SHP77 (cell line): ENCODE measurements at regions not wholly inside any gene's neighbourhood (a gene's known extent, or its start where the extent isn't known, plus 50 kb on each side); places are given as distances from the start of the nearest gene placed in this dataset.
"Not testable (repeated sequence)": the region's sequence is repeated elsewhere in the genome, so short reads cannot be mapped to it uniquely, and the experiment has no call there.

Experiments
- DNase-seq, 2 experiments: peaks; one replicate each; lab custom pipeline; 2025; lab: John Stamatoyannopoulos, UW

DNA sequence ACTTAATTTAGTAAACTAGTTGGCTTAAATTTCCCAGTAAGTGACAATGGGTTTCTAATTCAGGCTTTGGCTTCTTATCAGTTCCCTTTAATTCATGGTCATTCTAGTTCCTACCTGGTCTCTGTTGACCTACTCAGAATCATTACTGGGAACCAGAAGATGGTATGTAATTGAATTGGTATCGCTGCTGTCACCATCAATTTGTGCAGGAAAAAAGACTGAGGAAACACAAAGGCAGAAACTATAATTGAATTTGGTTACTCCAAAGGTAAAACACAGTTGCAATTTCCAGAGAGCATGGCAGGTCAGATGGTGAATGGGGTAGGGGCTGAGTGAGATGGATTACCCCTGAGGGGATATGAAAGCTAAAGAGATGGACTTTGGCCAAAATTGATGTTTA, 226.5 kb upstream of the GAP43 start:
- DNase-seq, result no peak

- no peak for DNase-seq
These were observed 225.9 kb upstream of the GAP43 start for GRCh38 chr3:115397433-115397832.

DNA sequence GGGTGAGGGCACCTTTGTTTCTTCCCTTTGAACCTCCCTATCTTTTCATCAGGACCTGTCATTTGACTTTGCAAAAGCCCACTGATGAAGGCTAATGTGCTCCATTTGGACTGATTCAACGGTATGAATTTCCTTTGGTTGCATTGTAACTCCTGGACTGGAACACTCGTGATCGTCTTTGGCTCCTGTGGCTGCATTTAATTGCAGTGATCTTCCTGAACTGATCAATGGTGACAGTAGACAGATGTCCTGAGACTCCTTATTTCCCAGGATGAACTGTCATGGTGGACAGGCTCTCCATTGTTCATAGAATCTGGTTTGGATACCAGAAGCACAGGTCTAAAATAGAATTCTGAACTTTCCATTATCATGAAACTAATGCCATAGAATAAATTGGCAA, 224.8 kb upstream of the GAP43 start:
- DNase-seq, result no peak

DNA sequence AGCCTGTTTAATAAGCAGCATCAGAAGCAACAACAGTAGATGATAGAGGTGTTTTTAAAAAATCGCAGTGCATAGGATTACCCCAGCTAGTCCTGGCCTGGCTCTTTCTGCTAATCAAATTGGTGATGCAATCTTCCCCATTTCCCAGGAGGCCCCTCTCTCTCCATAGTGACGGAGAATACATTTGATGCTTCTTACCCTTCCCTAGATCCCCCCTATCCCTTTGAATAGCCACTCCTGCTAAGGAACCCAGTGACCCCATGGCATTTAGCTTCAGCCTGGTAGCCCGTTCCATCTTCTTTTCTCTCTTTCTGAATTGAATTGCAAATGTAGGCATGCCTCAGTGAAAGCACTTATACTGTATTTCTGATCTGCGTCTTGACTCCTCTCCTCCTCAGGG, 223.6 kb upstream of the GAP43 start:
- DNase-seq, result no peak

- DNase-seq, result no peak
These were observed 222.0 kb upstream of the GAP43 start for GRCh38 chr3:115401298-115401697.

GRCh38 chr3:115401851-115402501, 221.3 kb upstream of the GAP43 start:
- no peak for DNase-seq

DNA sequence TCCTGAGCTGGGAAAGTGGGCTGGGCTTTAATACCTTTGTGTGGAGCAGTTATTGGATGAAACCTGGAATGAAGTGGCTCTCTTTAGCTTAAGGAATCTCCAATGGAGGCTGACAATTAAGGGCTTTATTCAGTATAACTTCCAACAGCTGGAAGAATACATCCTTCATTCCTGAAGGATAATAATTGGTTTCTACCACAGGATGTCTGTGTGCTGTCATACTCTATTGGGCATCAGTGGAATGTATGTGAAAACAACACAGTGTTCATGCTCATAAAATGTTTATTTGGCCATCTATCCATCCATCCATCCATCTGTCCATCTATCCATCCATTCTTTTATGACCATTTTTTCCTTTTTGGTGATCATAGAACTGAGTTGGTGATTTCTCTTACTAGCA, 220.7 kb upstream of the GAP43 start:
- DNase-seq, result no peak

GRCh38 chr3:115403786-115404185, 219.5 kb upstream of the GAP43 start:
- no peak for DNase-seq

GRCh38 chr3:115409596-115409995, 213.7 kb upstream of the GAP43 start:
- no peak for DNase-seq

DNA sequence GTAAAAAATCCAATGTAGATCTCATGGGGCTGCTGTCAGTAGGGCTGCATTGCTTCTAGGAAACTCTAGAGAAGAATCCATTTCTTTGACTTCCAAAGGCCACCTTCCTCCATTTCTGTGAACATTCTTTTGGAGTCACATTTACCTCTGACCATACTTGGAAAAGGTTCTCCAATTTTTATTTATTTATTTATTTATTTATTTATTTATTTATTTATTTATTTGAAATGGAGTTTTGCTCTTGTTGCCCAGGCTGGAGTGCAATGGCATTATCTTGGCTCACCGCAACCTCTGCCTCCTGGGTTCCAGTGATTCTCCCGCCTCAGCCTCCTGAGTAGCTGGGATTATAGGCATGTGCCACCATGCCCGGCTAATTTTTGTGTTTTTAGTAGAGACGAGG, 208.7 kb upstream of the GAP43 start:
- not testable (repeated sequence) for DNase-seq

GRCh38 chr3:115415246-115415996, 207.9 kb upstream of the GAP43 start:
- DNase-seq, result no peak

DNA sequence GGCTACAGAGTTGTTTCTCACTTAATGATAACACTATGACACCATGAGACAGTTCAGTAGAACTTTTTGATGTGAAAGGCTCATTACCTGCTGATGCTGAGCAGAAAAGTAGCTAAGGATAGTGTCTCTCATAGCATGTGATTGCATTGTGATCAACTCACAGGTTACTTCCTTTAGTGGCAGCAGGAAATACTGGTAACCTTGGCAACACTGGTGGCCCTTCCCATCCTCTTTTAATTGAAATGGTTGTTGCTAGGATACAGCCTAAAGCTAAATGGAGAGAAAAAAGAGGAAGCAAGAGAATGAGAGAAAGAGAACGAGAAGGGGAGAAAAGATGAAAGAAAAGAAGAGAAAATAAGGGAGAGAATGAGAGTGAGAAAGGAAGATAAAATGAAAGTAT, 204.7 kb upstream of the GAP43 start:
- DNase-seq, result no peak

- no peak for DNase-seq
These were observed 203.2 kb upstream of the GAP43 start for GRCh38 chr3:115420086-115420485.

DNA sequence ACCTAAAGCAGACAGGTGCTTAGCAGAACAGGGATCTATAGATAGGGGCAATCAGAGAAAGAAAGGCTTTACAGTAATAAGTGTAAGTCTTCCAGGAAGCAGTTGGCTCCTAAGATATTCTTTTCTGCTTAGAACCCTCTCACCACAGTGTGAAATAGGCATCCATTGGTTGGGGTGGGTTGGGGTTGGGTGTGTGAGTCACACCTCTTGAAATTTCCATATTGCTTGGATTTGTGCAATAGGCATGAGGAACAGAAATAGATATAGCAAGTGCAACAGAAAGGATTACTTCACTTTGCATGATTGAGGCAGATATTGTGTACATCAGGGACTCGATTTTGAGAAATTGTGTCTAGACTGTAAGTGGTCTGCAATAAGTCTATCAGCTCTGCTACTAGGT, 200.1 kb upstream of the GAP43 start:
- no peak for DNase-seq

- no peak for DNase-seq
These were observed 194.5 kb upstream of the GAP43 start for GRCh38 chr3:115428841-115429240.

GRCh38 chr3:115436767-115437301, 186.5 kb upstream of the GAP43 start:
- DNase-seq, result peak; percentile 22

DNA sequence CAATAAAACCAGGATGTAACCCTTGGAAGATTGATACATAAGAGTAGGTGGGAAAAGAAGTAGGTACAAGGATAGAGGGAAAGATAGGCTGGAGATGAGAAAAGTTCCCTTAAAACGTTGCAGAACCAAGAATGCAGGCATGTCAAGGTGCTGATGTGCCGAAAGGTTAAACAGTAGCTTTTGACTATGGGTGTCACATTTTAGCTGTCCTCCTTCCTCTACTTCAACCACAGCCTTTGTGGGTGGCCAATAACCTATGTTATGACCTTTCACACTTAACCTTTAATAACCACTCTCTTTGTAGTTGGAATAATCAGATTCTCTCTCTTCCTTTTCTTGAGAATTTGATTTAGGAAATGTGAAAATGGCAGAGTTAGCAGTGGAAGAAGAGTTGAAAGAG, 184.5 kb upstream of the GAP43 start:
- no peak for DNase-seq

- no peak for DNase-seq
These were observed 177.8 kb upstream of the GAP43 start for GRCh38 chr3:115445559-115445958.

DNA sequence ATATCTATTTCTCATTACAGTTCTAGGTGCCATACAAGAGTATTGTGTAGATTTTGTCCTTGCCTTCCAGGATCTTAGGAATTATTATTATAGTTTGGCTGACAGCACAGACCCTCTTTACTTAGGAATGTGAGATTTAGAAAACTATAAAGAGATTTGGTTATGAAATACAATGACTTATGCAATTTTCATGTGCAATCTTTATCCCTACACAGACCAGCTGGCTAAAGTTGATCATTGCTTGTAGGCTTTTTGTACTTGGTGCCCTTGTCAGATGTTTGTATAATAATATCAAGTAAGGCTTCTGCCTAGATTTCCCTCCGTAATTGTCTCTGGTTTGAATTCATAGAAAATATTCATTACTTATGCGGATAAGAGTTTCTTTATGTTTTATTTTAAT, 174.5 kb upstream of the GAP43 start:
- DNase-seq, result no peak

- no peak for DNase-seq
These were observed 173.3 kb upstream of the GAP43 start for GRCh38 chr3:115450036-115450435.

- no peak for DNase-seq
These were observed 159.3 kb upstream of the GAP43 start for GRCh38 chr3:115464036-115464435.

DNA sequence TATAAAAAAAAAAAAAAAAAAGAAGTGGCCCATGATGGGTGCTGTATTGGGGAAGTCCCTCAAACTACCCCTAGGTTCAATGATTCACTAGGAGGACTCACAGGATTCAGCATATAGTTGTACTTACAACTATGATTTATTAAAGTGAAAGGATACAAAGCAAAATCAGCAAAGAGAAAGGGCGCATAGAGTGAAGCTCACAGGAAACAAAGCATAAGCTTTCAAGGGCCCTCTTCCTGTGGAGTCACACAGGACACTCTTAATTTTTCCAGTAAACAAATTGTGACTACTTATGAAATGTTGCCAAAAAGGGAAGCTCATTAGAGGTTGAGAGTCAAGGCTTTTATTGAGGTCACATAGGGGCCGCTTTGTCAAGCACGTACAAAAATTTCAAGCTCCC, 153.7 kb upstream of the GAP43 start:
- DNase-seq, result no peak

DNA sequence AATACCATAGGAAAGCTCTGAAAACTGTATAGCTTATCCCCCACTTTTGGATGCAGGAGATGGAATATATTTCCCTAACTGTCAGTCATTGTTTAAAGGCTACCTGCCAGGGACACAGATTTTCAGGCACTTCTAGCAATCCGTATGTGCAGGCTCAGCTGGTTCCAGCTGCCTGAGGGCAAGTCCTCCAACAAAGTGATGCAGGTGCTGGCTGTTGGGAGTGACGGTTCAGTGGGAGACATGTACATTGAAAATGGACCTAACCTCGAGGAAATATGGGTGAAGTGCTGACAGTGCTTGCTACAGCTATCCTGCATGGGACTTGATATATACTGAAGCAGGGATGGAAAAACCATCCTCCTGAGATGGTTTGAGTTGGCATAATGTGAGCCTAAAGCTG, 153.1 kb upstream of the GAP43 start:
- no peak for DNase-seq
